Neural crest cell (in vitro differentiated cells): ENCODE measurements at regions not wholly inside any gene's neighbourhood (a gene's known extent, or its start where the extent isn't known, plus 50 kb on each side); places are given as distances from the start of the nearest gene placed in this dataset.

Source experiments
- DNase-seq: peaks from one replicate; pipeline ENCODE4 v3.0.0; 2021; ENCODE audit warnings: low read depth, mixed read lengths, low spot score
- H3K27ac Mint-ChIP-seq: one replicate; pipeline ENCODE4 v1.8.0; 2021; ENCODE audit warnings: mild to moderate bottlenecking, mixed read lengths; ENCODE audit not compliant: unreplicated experiment
- H3K27me3 Mint-ChIP-seq: 2 replicates; pipeline ENCODE4 v1.8.0; 2021; ENCODE audit warnings: low read depth, mild to moderate bottlenecking, mixed read lengths
- H3K36me3 Mint-ChIP-seq: 2 replicates; pipeline ENCODE4 v1.8.0; 2021; ENCODE audit warnings: low read depth, mild to moderate bottlenecking, mixed read lengths
- H3K4me1 Mint-ChIP-seq: 2 replicates; pipeline ENCODE4 v1.8.0; 2021; ENCODE audit warnings: mixed read lengths
- H3K4me3 Mint-ChIP-seq: one replicate; pipeline ENCODE4 v1.8.0; 2021; ENCODE audit warnings: mild to moderate bottlenecking, mixed read lengths
- H3K9me3 Mint-ChIP-seq: 2 replicates; pipeline ENCODE4 v1.8.0; 2021; ENCODE audit warnings: mixed read lengths
- TF ChIP-seq, protein P1 (sequence below): fragments of 200-600 bp; sonication (generic); conservative IDR thresholded peaks from 2 replicates; pipeline ENCODE4 v1.5.0; 2021; ENCODE audit warnings: antibody characterized with exemption, mild to moderate bottlenecking

DNA sequence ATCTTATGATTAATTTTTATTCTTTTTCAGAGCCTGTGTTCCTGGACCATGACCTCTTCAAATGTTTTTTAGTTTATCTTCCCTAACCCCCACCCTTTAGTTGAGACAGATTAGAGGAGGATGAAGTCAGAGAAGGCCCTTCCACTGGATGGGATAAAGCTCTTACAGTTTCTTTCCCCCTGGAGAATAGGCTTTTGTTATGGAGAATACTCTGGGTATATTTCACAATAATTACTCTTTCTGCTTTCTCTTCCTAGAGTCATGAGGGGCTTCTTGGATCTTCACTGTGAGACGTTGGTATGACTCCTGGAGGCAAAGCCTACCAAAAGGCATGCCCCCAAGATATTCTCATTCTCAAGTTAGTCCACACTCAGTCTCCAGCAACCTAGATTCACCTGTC is 144.4 kb upstream of the THRB start:
- TF ChIP-seq, protein P1, sequence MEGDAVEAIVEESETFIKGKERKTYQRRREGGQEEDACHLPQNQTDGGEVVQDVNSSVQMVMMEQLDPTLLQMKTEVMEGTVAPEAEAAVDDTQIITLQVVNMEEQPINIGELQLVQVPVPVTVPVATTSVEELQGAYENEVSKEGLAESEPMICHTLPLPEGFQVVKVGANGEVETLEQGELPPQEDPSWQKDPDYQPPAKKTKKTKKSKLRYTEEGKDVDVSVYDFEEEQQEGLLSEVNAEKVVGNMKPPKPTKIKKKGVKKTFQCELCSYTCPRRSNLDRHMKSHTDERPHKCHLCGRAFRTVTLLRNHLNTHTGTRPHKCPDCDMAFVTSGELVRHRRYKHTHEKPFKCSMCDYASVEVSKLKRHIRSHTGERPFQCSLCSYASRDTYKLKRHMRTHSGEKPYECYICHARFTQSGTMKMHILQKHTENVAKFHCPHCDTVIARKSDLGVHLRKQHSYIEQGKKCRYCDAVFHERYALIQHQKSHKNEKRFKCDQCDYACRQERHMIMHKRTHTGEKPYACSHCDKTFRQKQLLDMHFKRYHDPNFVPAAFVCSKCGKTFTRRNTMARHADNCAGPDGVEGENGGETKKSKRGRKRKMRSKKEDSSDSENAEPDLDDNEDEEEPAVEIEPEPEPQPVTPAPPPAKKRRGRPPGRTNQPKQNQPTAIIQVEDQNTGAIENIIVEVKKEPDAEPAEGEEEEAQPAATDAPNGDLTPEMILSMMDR = no peak
- no peak for DNase-seq
- Mint-ChIP-seq H3K36me3 (peaks cover 4% of the 10 kb centered on the region), H3K4me1 (peaks cover 6% of the 10 kb centered on the region), H3K27me3 (no peaks in the 10 kb centered on the region), H3K4me3 (no peak overlapping the region), H3K9me3 (peaks cover 11% of the 10 kb centered on the region), H3K27ac (no peak overlapping the region)

DNA sequence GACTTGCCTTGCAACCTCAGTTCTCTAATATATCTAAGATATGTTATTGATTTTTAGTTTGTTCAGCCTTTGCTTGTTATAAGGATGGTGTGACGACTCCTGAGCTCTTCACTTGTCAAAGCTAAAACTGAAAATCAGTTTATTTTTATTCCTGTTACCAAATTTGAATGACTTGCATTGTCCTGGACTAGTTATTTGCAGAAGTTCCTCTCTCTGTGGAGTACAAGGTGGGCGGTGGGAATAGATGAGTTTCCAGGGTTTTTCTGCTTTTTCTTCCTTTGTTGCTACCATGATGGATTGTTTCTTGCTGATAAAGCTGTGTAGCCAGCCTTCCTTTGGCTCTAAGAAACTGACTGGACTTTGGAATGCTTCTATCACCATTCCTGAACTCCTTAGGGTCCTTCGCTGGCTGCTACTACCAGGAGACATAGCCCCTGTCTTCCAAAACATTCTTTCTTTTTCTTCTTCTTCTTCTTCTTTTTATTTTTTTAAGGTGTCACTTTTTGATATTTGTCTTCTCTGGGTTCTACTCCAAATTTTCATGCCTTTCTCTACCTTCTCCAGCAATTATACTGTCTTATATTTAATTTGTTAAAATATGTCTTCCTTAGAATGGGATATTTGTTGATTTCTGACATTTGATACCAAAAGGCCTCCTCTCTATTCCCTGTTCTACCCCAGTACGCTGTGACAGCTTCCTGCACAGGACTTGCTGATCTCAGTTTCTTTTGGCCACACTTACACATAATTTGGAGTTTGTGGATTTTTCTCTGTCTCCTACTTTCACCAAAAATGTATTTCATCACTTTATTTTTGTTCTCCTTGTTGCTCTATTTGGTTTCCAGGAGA is 145.1 kb upstream of the THRB start:
- TF ChIP-seq, protein P1 = no peak
- H3K4me3 Mint-ChIP-seq = no peak overlapping the region
- H3K9me3 Mint-ChIP-seq = peaks cover 9% of the 10 kb centered on the region
- peaks cover 6% of the 10 kb centered on the region for H3K4me1 Mint-ChIP-seq
- DNase-seq = no peak
- no peaks in the 10 kb centered on the region for H3K27me3 Mint-ChIP-seq
- peaks cover 4% of the 10 kb centered on the region for H3K36me3 Mint-ChIP-seq
- H3K27ac Mint-ChIP-seq = no peak overlapping the region

DNA sequence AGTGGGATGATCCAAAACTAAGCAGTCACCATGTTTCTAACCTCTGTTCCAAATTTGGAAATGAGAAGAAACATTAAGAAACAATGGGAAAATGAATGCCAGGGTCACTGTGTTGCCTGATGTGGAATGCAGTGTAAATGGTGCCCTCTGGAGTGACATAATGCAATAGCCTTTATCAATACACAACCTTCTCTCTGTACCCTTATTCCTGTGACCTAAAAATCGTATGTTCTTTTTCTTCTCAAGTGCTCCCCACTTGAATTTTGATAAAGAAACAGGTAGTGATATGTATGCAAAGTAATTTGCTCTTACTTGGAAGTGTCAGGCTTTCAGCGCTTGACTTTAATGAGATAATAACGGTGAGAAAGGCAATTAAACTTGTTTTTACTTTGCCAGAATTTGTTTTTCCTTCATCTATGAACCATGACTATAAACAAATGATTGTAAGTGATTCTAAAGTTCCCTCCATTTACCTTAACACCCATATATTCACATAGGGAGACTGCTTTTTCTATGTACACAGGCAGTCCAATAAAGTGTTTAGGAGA is 145.8 kb upstream of the THRB start:
- H3K9me3 Mint-ChIP-seq = peaks cover 4% of the 10 kb centered on the region
- H3K27ac Mint-ChIP-seq = no peak overlapping the region
- H3K4me1 Mint-ChIP-seq = peaks cover 6% of the 10 kb centered on the region
- H3K27me3 Mint-ChIP-seq = no peaks in the 10 kb centered on the region
- H3K4me3 Mint-ChIP-seq = no peak overlapping the region
- TF ChIP-seq, protein P1 = peak; percentile 61
- H3K36me3 Mint-ChIP-seq = peaks cover 4% of the 10 kb centered on the region
- DNase-seq = no peak

DNA sequence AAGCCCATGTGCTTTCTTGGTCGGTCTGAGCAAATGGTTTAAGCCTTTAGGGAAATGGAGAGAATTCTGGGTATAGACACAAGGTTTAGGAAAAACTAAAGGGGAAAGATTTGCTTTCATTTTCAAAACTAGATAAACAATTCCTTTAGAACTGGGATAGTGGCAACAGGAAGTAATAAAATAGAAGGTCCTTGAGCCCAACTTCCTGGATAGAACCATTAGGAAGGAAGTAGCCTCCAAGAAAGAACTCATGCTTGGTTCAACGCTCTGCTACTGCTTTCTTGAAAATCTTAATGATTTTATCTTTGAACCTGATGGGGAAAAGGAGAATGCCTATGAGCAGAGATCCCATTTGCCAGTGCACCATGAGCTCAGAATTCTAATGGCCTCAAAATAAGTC is 147.0 kb upstream of the THRB start:
- Mint-ChIP-seq H3K4me1 (peaks cover 6% of the 10 kb centered on the region), H3K9me3 (no peaks in the 10 kb centered on the region), H3K4me3 (no peak overlapping the region), H3K27me3 (no peaks in the 10 kb centered on the region), H3K27ac (no peak overlapping the region), H3K36me3 (no peaks in the 10 kb centered on the region)
- TF ChIP-seq, protein P1 = no peak
- no peak for DNase-seq

DNA sequence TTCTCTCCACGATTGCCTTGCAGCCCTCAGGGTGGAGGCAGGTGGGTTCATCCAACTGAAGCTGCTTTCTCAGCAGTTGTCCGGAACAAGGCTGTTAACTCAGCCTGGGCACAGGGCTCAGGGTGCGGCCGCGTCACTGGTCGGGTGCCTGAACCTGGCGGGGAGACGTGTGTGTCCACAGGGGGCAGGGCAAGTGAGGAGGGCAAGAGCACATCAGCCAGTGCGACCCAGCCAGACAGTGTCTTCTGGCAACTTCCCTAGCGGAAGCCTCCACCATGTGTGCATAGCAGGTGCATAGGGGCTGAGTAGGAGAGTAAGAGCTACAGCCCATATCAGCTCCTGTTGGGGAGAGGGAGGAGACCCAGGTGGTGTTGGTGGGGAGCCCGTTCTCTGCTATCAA is 150.4 kb upstream of the THRB start:
- no peak overlapping the region for H3K27ac Mint-ChIP-seq
- H3K4me3 Mint-ChIP-seq = no peak overlapping the region
- no peaks in the 10 kb centered on the region for H3K36me3 Mint-ChIP-seq
- H3K9me3 Mint-ChIP-seq = no peaks in the 10 kb centered on the region
- peaks cover 11% of the 10 kb centered on the region for H3K4me1 Mint-ChIP-seq
- TF ChIP-seq, protein P1 = no peak
- no peak for DNase-seq
- H3K27me3 Mint-ChIP-seq = no peaks in the 10 kb centered on the region
